ENCODE measurements at regions not wholly inside any gene's neighbourhood (a gene's known extent, or its start where the extent isn't known, plus 50 kb on each side); places are given as distances from the start of the nearest gene placed in this dataset.
"Not testable (repeated sequence)": the region's sequence is repeated elsewhere in the genome, so short reads cannot be mapped to it uniquely, and the experiment has no call there.

DNA sequence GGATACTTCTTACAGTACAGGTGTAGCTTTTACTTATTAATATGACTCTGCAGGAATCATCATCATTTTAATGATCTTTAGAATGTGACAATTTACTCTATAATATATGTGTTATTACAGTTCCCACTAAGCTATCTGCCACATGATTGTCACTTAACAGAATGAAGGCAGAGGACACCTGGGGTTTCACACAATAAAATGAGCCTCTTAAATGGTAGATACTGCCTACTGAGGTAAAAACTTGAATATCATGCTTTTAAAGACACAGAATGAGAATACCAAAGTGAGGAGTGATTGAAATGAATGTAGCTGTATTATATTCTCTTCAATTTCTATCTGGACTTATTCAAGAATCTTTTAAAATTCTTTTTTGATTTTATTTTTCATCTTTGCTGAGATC, 1255.3 kb upstream of the LRRN3 start:
- no peak for DNase-seq

DNA sequence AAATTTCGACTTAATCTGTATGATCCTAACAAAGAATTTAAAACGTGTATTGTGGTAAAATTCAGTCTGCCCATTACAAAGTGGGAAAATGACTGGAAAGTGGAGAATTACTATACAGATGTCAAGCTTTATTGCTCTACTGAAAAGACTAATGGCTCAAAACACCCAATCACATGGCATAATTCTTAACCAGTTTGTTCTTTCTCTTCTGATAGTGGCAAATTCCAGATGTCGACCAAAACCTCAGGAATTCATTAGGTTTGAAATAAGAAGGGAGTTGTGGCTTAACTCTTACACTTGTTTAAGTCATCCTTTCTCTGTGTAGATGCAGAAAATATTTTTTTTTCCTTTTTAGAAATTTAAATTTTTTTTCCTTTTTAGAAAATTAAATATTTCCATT, 1254.9 kb upstream of the LRRN3 start:
- DNase-seq = no peak

DNA sequence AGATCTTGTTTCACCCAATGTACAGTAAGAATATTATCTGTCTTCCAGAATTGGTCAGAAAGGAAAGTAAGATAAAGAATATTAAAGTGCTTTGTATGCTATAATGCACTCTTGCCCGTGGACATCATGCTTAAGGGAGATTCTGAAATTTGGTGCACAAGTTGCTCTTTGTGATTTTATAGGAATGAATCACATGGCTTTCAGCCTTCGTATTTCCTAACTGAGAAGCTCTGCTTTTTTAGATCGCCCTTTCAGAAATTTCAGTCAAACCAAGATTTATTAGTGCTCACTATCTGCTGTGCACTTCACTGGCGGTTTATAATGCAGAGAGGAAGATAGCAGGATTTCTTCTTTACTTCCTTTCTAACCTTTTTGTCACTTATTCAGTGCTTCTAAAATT, 1248.5 kb upstream of the LRRN3 start:
- no peak for DNase-seq

DNA sequence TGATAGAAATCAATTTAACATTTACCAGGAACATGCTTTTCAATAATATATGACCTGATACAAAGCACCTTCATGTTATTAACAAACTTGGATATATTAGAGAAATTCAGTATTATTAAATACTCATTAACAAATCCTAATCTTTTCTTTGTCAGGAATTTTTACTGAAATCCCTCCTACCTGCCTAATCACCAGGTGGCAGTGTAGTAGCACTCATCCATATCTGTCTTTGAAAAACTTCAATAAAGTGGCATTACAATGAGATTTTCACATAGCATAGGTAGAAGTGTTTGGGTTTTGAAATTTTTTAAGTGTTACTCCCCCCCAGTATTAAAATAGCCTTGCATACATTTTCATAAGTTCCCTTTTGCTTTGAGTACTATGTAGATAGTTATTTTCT, 1246.6 kb upstream of the LRRN3 start:
- peak in 1 of 2 experiments; percentile 35 for DNase-seq

DNA sequence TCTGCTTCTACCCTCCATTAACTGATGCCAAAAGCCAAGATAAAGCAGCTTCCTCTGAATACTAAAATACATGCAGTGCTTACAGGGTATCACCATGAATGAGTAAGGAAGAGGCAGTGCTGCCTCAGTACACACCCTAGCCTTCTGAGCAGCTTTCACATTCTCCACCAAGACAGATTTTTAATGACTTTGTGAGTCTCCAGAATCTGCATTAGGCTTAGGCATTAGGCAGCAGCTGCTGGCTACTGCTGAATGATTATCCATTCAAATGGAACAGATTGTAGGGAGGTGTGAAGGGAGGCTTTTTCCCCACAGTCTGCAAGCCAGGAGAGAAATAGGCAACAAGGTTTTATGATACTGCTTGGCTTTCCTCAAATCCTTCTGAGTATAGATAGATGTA, 1226.7 kb upstream of the LRRN3 start:
- DNase-seq = peak; percentile 64 to 94

GRCh38 chr7:109868215-109868860, 1222.6 kb upstream of the LRRN3 start:
- DNase-seq = peak; percentile 6 to 57

GRCh38 chr7:109873296-109873695, 1217.6 kb upstream of the LRRN3 start:
- DNase-seq = no peak

GRCh38 chr7:109879287-109879828, 1211.6 kb upstream of the LRRN3 start:
- DNase-seq = peak; percentile 16 to 85

DNA sequence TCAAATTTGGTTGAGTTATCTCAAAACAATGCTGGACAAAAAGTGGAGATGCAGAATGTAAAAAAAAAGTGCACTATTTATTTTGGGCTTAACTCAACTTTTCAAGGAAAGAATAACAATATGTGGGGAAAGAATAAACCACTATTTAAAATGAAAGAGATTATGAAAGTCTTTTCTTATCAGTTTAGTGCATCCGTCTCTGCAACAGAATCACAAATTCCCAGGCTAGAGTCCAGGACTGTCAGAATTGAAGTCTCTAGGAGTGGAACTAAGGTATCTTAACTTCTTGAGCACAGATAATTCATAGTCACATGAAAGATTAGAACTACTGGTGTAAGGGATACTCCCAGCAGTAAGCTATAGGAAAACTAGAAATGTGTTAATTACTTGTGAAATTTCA, 1200.3 kb upstream of the LRRN3 start:
- DNase-seq = no peak

DNA sequence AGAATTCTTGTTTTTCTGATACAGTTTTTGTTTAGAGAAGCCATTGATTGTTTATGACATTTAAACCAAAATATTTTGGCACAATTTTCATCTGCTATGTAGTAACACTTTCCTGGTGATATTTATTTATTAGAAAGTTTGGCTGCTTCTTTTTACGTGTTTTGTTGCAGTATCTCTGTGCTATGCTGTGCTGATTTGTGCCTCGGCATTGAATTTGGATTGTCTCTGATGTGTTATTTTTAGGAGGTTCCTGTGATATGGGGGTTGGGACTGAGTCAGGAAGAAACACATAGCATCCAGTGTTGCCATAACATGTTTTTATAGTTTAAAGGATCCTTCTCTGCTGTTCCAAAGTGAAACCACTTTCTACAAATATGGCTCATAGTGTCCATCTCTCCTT, 1197.7 kb upstream of the LRRN3 start:
- DNase-seq = no peak

- DNase-seq = peak; percentile 28 to 53
Measured at GRCh38 chr7:109895536-109895935, 1195.4 kb upstream of the LRRN3 start.

DNA sequence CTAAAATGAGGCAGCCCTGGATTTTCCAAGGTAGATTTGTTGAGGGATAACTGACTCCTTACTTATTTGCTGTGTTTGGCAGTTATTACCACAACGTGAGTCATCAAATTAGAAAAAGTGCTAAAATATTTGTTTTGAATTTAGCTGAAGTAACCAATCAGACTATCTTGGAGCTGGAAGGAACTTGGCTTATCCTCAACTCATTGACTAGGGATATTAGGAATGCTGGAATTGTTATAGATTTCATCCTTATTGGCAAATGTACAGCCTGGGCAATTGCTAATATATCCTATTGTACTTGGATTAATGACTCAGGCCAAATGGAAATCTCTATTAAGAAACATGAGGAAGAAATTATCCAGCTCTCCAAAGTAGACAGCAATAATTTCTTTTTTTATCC, 1189.0 kb upstream of the LRRN3 start:
- DNase-seq = no peak

- not testable (repeated sequence) for DNase-seq
Measured at GRCh38 chr7:109905368-109906065, 1185.4 kb upstream of the LRRN3 start.

GRCh38 chr7:109915670-109916069, 1175.3 kb upstream of the LRRN3 start:
- DNase-seq = no peak

DNA sequence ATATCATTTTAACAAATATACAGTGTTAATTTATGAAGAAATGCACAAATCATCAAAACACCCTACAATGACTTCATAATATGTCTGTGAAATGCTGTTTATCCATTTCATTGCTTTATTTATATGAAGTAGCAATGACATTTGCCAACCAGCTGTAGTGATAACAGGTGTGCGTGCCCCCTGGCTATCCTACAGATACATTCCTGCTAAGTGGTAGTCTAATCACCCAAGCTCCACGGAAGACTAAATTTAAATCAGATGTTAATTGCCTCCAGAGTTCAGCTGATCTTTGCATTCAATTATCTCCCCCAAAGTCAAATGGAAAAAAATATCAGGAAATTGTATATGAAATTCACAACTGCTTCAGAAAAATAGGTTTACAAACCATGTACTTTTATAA, 1164.2 kb upstream of the LRRN3 start:
- peak in 1 of 2 experiments; percentile 10 for DNase-seq

- no peak for DNase-seq
Measured at GRCh38 chr7:109930049-109930448, 1160.9 kb upstream of the LRRN3 start.

DNA sequence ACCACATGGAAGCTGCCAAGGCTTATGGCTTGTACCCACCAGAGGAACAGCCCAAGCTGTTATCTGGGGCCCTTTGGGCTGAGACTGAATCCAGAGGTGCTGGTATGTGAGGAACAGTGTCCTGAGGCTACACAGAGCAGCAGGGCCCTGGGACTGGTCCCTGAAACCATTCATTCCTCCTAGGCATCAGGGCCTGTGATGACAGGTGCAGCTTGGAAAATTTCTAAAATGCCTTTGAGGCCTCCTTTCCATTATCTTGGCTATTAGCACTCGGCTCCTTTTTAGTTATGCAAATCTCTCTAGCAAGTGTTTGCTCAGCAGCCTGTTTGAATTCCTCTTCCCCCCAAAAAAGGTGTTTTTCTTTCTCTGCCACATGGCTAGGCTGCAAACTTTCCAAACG, 1151.7 kb upstream of the LRRN3 start:
- no peak for DNase-seq

DNA sequence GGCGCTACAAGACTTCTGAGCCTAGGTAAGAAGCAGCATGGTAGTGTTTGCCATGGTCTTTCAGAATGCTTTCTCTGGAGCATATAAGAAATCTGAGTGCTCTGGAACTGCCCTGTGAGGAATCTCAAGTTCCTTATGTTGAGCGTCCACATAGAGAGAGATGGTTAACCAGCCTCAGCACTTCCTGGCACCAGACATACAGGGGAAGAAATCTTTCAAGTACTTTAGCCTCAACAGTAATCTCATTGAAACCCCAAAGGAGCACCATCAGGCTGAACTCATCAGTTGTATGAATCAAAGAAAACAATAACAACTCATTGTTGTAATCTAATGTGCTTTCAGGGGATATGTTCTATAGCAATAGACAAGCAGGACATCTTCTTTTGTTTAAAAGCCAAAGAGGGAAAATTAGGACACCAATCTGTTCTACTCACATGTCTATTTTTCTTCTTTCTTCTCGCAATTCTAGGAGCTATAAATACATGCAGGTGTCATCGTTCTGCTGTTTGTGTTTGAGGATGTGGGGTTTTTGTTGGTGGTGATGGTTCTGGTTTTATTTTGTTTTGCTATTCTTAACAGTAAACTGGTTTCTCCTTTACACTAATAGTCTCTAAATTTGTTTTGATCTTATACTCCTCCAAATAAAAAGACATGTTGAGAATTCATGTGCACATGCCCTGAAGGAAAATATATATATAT, 1145.0 kb upstream of the LRRN3 start:
- no peak for DNase-seq

DNA sequence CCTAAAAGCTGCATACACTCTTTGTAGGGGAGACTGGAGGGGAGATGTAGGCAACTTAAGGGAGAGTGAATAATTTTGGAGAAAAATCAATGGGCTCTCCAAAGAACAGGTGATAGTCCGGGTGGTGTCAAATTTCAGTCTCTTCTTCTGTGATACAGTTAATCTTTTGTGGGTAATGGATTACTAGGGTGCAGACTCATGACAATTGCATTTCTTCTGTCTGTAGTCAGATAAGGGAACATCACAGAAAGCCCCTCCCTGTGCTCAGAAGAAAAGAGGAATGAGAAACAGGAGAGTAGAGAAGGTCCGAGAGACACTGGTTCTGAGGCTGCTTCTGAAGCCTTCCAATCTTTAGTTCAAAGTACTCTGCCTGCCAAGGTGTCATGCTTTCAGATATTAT, 1140.7 kb upstream of the LRRN3 start:
- peak in 1 of 2 experiments; percentile 24 for DNase-seq

GRCh38 chr7:109950821-109951564, 1139.9 kb upstream of the LRRN3 start:
- DNase-seq = no peak

- no peak for DNase-seq
Measured at GRCh38 chr7:109951565-109951928, 1139.4 kb upstream of the LRRN3 start.

- DNase-seq = no peak
Measured at GRCh38 chr7:109955986-109956385, 1134.9 kb upstream of the LRRN3 start.

GRCh38 chr7:109956916-109957315, 1134.0 kb upstream of the LRRN3 start:
- no peak for DNase-seq
